ENCODE measurements at regions not wholly inside any gene's neighbourhood (a gene's known extent, or its start where the extent isn't known, plus 50 kb on each side); places are given as distances from the start of the nearest gene placed in this dataset.

DNA sequence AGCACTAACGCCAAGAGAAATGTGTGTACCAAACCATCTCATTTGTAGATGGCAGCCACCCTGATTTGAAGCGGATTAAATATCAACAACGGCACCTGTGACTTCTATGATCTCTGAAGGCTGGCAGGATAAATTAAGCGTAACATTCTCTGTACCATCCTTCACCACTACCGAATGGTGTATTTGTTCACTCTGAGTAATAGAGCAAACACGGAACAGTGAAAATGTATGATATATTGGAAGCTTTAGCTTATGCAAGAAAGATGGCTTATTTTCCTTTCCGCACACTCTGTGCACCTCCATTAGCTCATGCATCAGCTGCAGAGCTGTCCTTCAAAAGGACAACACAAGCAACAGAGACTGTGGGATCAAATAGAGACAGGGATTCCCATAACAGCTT, 431.1 kb downstream of the PRELID2 start:
- TF ChIP-seq POLR2A (IDR thresholded peaks at IDR 0.05) = no peak
- TF ChIP-seq, protein P1, sequence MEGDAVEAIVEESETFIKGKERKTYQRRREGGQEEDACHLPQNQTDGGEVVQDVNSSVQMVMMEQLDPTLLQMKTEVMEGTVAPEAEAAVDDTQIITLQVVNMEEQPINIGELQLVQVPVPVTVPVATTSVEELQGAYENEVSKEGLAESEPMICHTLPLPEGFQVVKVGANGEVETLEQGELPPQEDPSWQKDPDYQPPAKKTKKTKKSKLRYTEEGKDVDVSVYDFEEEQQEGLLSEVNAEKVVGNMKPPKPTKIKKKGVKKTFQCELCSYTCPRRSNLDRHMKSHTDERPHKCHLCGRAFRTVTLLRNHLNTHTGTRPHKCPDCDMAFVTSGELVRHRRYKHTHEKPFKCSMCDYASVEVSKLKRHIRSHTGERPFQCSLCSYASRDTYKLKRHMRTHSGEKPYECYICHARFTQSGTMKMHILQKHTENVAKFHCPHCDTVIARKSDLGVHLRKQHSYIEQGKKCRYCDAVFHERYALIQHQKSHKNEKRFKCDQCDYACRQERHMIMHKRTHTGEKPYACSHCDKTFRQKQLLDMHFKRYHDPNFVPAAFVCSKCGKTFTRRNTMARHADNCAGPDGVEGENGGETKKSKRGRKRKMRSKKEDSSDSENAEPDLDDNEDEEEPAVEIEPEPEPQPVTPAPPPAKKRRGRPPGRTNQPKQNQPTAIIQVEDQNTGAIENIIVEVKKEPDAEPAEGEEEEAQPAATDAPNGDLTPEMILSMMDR (IDR thresholded peaks at IDR 0.05) = no peak

Data from esophagus squamous epithelium (tissue), 4 donors.